Right lobe of liver (tissue), 6 donors: ENCODE measurements at regions not wholly inside any gene's neighbourhood (a gene's known extent, or its start where the extent isn't known, plus 50 kb on each side); places are given as distances from the start of the nearest gene placed in this dataset.
"Not testable (repeated sequence)": the region's sequence is repeated elsewhere in the genome, so short reads cannot be mapped to it uniquely, and the experiment has no call there.

Experiments used
- ATAC-seq, 4 donors: fragments of 200-7000 bp; cut with Tn5 transposase; one replicate each; pipeline ENCODE4 v1.9.1; 2020; ENCODE audit warnings: mild to moderate bottlenecking in 4 of 4, moderate library complexity in 4 of 4
- DNase-seq, 3 donors: peaks; one replicate each; pipeline ENCODE4 v3.0.0-alpha.2; 2020
- H3K27ac ChIP-seq, 3 donors: fragments of 200-600 bp; one replicate each; pipeline ENCODE4 v1.8.0; 2022
- H3K27me3 ChIP-seq, 2 donors: fragments of 200-600 bp; one replicate each; pipeline ENCODE4 v1.8.0; 2022
- H3K36me3 ChIP-seq, 4 donors: fragments of 200-600 bp; sonication (generic) in 1 of 4; one replicate each; pipeline versions ENCODE4 v1.5.1 to v1.8.0; 2017 to 2022; ENCODE audit warnings: control low read depth in 1 of 4
- H3K4me1 ChIP-seq, 4 donors: fragments of 200-600 bp; sonication (generic) in 1 of 4; one replicate each; pipeline versions ENCODE4 v1.5.1 to v1.8.0; 2017 to 2022; ENCODE audit warnings: control low read depth in 1 of 4
- H3K4me3 ChIP-seq, 3 donors: fragments of 200-600 bp; one replicate each; pipeline ENCODE4 v1.8.0; 2022
- H3K9me3 ChIP-seq, 4 donors: fragments of 200-600 bp; sonication (generic) in 1 of 4; one replicate each; pipeline versions ENCODE4 v1.5.1 to v1.8.0; 2017 to 2022; ENCODE audit warnings: control low read depth in 1 of 4
- CTCF ChIP-seq, 4 donors: fragments of 200-600 bp in 3 of 4; fragments of 450-650 bp in 1 of 4; IDR thresholded peaks; one replicate each; pipeline versions ENCODE4 v1.5.1 to v1.8.0; 2016 to 2022; ENCODE audit warnings: antibody characterized with exemption in 4 of 4, mild to moderate bottlenecking in 2 of 4
- POLR2A ChIP-seq: fragments of 450-650 bp; IDR thresholded peaks from one replicate; pipeline ENCODE4 v1.6.1; 2017; ENCODE audit warnings: antibody characterized with exemption, mild to moderate bottlenecking
- whole genome bisulfite sequencing: methylation state at CpG from one replicate; pipeline ENCODE4 v1.1.6; 2018; ENCODE audit warnings: low coverage, low lambda C conversion rate; ENCODE audit not compliant: insufficient coverage; ENCODE audit errors: missing lambda C conversion rate; 5-methylcytosine and 5-hydroxymethylcytosine counted together
- intact Hi-C, 2 donors: fragments of 100-400 bp; cut with DNase I; formaldehyde crosslinking; loops; one replicate each; pipeline versions ENCODE4 v1.11.2 to v1.14.1; 2022
- donor health status: DM: no; HTN: yes; CAD: no.
- donor health status: DM: no; HTN: no; CAD: no.
- donor health status: DM: no; HTN: no; CAD: no.
- donor health status: DM: no; HTN: yes; CAD: no.
- donor health status: DM: no; HTN: yes; CAD: no.

DNA sequence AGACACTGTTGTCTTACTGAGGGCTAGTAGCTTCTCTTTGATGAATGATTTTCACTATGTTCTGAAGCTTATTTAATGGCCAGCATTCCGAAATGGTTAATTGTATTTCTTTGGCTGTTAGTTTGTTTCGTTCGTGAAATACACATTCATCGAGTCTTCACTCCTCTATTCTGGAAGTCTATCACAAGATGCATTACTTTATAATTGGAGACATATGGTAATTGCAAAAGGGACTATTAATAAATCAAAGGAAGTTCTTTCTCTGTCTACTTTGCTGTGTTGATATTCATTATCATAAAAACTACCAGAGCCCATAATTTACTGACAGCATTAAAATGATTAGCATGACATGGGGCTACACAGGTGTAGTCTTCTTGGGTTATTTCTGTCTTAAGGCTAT is 133.8 kb upstream of the IGFBP3 start:
- Histone ChIP-seq H3K36me3 (no peaks in the 10 kb centered on the region), H3K27me3 (no peaks in the 10 kb centered on the region), H3K9me3 (no peaks in the 10 kb centered on the region), H3K4me3 (no peak overlapping the region), H3K4me1 (no peaks in the 10 kb centered on the region), H3K27ac (no peak overlapping the region)
- TF ChIP-seq POLR2A (no peak), CTCF (IDR thresholded peaks at IDR 0.05) (no peak)
- DNase-seq = no peak
- no peak for ATAC-seq
- intact Hi-C loops = no loop called here
- WGBS = 72% methylated on average over 4 of the region's 4 CpGs

GRCh38 chr7:46054272-46054671 is 133.2 kb upstream of the IGFBP3 start:
- Histone ChIP-seq H3K4me3 (no peak overlapping the region), H3K27me3 (no peaks in the 10 kb centered on the region), H3K4me1 (no peaks in the 10 kb centered on the region), H3K27ac (no peak overlapping the region), H3K36me3 (no peaks in the 10 kb centered on the region), H3K9me3 (no peaks in the 10 kb centered on the region)
- ATAC-seq (peak; percentile 50 to 85 (median 68)), DNase-seq (no peak)
- TF ChIP-seq CTCF (IDR thresholded peaks at IDR 0.05) = no peak
- TF ChIP-seq POLR2A = no peak
- 60% methylated on average over 2 of the region's 2 CpGs for WGBS
- intact Hi-C loops = no loop called here

GRCh38 chr7:46047581-46047980 is 126.5 kb upstream of the IGFBP3 start:
- Histone ChIP-seq H3K27me3 (no peaks in the 10 kb centered on the region), H3K36me3 (no peaks in the 10 kb centered on the region), H3K4me1 (no peaks in the 10 kb centered on the region), H3K4me3 (no peak overlapping the region), H3K27ac (no peak overlapping the region), H3K9me3 (no peaks in the 10 kb centered on the region)
- TF ChIP-seq POLR2A (no peak), CTCF (IDR thresholded peaks at IDR 0.05) (no peak)
- ATAC-seq (no peak), DNase-seq (no peak)
- WGBS = 78% methylated on average over 6 of the region's 9 CpGs
- intact Hi-C loops = no loop called here

DNA sequence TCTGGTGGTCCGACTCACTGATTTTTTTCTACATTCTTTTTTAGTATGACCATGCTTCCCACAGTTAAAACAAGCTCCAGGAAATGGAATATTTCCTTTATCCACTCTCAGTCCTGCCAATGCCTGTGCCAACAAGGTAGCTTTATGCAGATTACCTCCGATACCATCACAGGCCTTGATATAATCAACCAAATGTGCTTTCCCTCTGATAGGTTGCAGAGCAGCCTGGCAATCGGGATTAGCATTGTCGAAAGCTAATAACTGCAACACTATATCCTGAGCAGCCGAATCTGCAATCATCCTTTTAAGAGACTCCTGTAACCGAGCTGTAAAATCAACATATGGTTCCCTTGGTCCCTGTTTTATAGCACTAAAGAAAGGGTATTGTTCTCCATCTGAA is 122.3 kb upstream of the IGFBP3 start:
- WGBS = 61% methylated on average over 4 of the region's 6 CpGs
- ATAC-seq, H3K27ac ChIP-seq, H3K4me3 ChIP-seq, H3K9me3 ChIP-seq, H3K4me1 ChIP-seq, intact Hi-C loops, DNase-seq, H3K27me3 ChIP-seq, H3K36me3 ChIP-seq: not testable (repeated sequence)

DNA sequence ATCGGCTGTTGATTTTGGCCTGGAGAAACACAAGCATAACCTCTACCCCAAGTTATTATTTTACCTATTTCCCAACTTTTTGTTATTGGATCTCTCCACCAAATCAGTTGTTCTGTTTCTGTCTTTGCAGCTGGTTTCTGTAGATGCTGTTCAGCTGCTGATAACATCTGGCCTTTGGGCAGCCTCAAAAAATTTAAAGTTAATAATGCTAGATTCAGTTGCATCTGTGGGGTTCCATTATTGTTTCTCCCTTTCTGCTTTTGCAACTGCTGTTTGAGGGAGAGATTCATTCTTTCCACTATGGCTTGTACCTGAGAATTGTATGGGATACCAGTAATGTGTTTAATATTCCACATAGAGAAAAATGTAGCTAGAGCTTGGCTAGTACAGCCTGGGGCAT is 118.7 kb upstream of the IGFBP3 start:
- 50% methylated on average over 1 of the region's 1 CpG for WGBS
- H3K4me3 ChIP-seq, H3K27me3 ChIP-seq, H3K36me3 ChIP-seq, intact Hi-C loops, DNase-seq, H3K9me3 ChIP-seq, H3K4me1 ChIP-seq, ATAC-seq, H3K27ac ChIP-seq: not testable (repeated sequence)

- WGBS = 63% methylated on average over 1 of the region's 1 CpG
- intact Hi-C loops = no loop called here
- DNase-seq = no peak
- H3K4me3 ChIP-seq = no peak overlapping the region
- no peaks in the 10 kb centered on the region for H3K4me1 ChIP-seq
- H3K36me3 ChIP-seq = no peaks in the 10 kb centered on the region
- no peaks in the 10 kb centered on the region for H3K9me3 ChIP-seq
- H3K27me3 ChIP-seq = no peaks in the 10 kb centered on the region
- H3K27ac ChIP-seq = no peak overlapping the region
- ATAC-seq = no peak
- TF ChIP-seq CTCF (IDR thresholded peaks at IDR 0.05) = no peak
- no peak for TF ChIP-seq POLR2A
These were observed 114.1 kb upstream of the IGFBP3 start for GRCh38 chr7:46035166-46035565.
